ENCODE measurements at regions not wholly inside any gene's neighbourhood (a gene's known extent, or its start where the extent isn't known, plus 50 kb on each side); places are given as distances from the start of the nearest gene placed in this dataset.

GRCh38 chr15:95162967-95163531 lies 931.7 kb downstream of the MCTP2 start:
- H3K4me3 Mint-ChIP-seq, result no peak overlapping the region
- no peaks in the 10 kb centered on the region for H3K36me3 Mint-ChIP-seq
- DNase-seq (ENCODE audit: low spot score in 2 of 2) (no peak), ATAC-seq (no peak)
- no peak overlapping the region for H3K27ac Mint-ChIP-seq
- H3K4me1 Mint-ChIP-seq, result no peaks in the 10 kb centered on the region
- peaks cover 14% of the 10 kb centered on the region for H3K9me3 Mint-ChIP-seq

- H3K4me1 Mint-ChIP-seq, result no peaks in the 10 kb centered on the region
- ATAC-seq (no peak), DNase-seq (ENCODE audit: low spot score in 2 of 2) (no peak)
- H3K4me3 Mint-ChIP-seq, result no peak overlapping the region
- H3K9me3 Mint-ChIP-seq, result peaks cover 13% of the 10 kb centered on the region
- no peak overlapping the region for H3K27ac Mint-ChIP-seq
- H3K36me3 Mint-ChIP-seq, result no peaks in the 10 kb centered on the region
These were observed 936.8 kb downstream of the MCTP2 start for GRCh38 chr15:95168152-95168551.

- no peaks in the 10 kb centered on the region for H3K36me3 Mint-ChIP-seq
- ATAC-seq, result no peak
- H3K27ac Mint-ChIP-seq, result no peak overlapping the region
- no peaks in the 10 kb centered on the region for H3K4me1 Mint-ChIP-seq
- DNase-seq (ENCODE audit: low spot score in 2 of 2), result no peak
- H3K4me3 Mint-ChIP-seq, result no peak overlapping the region
- peaks cover 10% of the 10 kb centered on the region for H3K9me3 Mint-ChIP-seq
These were observed 937.6 kb downstream of the MCTP2 start for GRCh38 chr15:95168951-95169431.

- H3K4me3 Mint-ChIP-seq, result no peak overlapping the region
- no peak for DNase-seq (ENCODE audit: low spot score in 2 of 2)
- H3K27ac Mint-ChIP-seq, result no peak overlapping the region
- H3K36me3 Mint-ChIP-seq, result no peaks in the 10 kb centered on the region
- no peak for ATAC-seq
- peaks cover 9% of the 10 kb centered on the region for H3K9me3 Mint-ChIP-seq
- no peaks in the 10 kb centered on the region for H3K4me1 Mint-ChIP-seq
These were observed 938.4 kb downstream of the MCTP2 start for GRCh38 chr15:95169541-95170459.

GRCh38 chr15:95170561-95171380 lies 939.4 kb downstream of the MCTP2 start:
- Mint-ChIP-seq H3K4me3 (no peak overlapping the region), H3K36me3 (no peaks in the 10 kb centered on the region), H3K27ac (no peak overlapping the region), H3K4me1 (no peaks in the 10 kb centered on the region), H3K9me3 (peaks cover 5% of the 10 kb centered on the region)
- DNase-seq (ENCODE audit: low spot score in 2 of 2), result no peak
- ATAC-seq, result no peak

GRCh38 chr15:95171564-95171963 lies 940.2 kb downstream of the MCTP2 start:
- H3K9me3 Mint-ChIP-seq, result peaks cover 5% of the 10 kb centered on the region
- no peak overlapping the region for H3K27ac Mint-ChIP-seq
- ATAC-seq, result no peak
- H3K4me1 Mint-ChIP-seq, result no peaks in the 10 kb centered on the region
- H3K36me3 Mint-ChIP-seq, result no peaks in the 10 kb centered on the region
- DNase-seq (ENCODE audit: low spot score in 2 of 2), result no peak
- no peak overlapping the region for H3K4me3 Mint-ChIP-seq

- no peaks in the 10 kb centered on the region for H3K36me3 Mint-ChIP-seq
- no peaks in the 10 kb centered on the region for H3K4me1 Mint-ChIP-seq
- ATAC-seq (no peak), DNase-seq (ENCODE audit: low spot score in 2 of 2) (no peak)
- no peaks in the 10 kb centered on the region for H3K9me3 Mint-ChIP-seq
- H3K4me3 Mint-ChIP-seq, result no peak overlapping the region
- no peak overlapping the region for H3K27ac Mint-ChIP-seq
These were observed 943.2 kb downstream of the MCTP2 start for GRCh38 chr15:95174301-95175259.

GRCh38 chr15:95175914-95176658 lies 944.7 kb downstream of the MCTP2 start:
- peaks cover 7% of the 10 kb centered on the region for H3K9me3 Mint-ChIP-seq
- H3K4me1 Mint-ChIP-seq, result no peaks in the 10 kb centered on the region
- no peaks in the 10 kb centered on the region for H3K36me3 Mint-ChIP-seq
- no peak for DNase-seq (ENCODE audit: low spot score in 2 of 2)
- ATAC-seq, result no peak
- no peak overlapping the region for H3K27ac Mint-ChIP-seq
- no peak overlapping the region for H3K4me3 Mint-ChIP-seq

- H3K36me3 Mint-ChIP-seq, result no peaks in the 10 kb centered on the region
- DNase-seq (ENCODE audit: low spot score in 2 of 2) (no peak), ATAC-seq (no peak)
- no peak overlapping the region for H3K27ac Mint-ChIP-seq
- no peaks in the 10 kb centered on the region for H3K4me1 Mint-ChIP-seq
- no peak overlapping the region for H3K4me3 Mint-ChIP-seq
- H3K9me3 Mint-ChIP-seq, result peaks cover 8% of the 10 kb centered on the region
These were observed 945.6 kb downstream of the MCTP2 start for GRCh38 chr15:95176794-95177577.

- no peaks in the 10 kb centered on the region for H3K4me1 Mint-ChIP-seq
- peaks cover 8% of the 10 kb centered on the region for H3K9me3 Mint-ChIP-seq
- no peaks in the 10 kb centered on the region for H3K36me3 Mint-ChIP-seq
- no peak overlapping the region for H3K27ac Mint-ChIP-seq
- ATAC-seq (no peak), DNase-seq (ENCODE audit: low spot score in 2 of 2) (no peak)
- H3K4me3 Mint-ChIP-seq, result no peak overlapping the region
These were observed 949.2 kb downstream of the MCTP2 start for GRCh38 chr15:95180530-95180929.

- Mint-ChIP-seq H3K4me3 (no peak overlapping the region), H3K9me3 (peaks cover 8% of the 10 kb centered on the region), H3K4me1 (no peaks in the 10 kb centered on the region), H3K27ac (no peak overlapping the region), H3K36me3 (no peaks in the 10 kb centered on the region)
- ATAC-seq (no peak), DNase-seq (ENCODE audit: low spot score in 2 of 2) (no peak)
These were observed 950.7 kb downstream of the MCTP2 start for GRCh38 chr15:95182091-95182490.

GRCh38 chr15:95192923-95193322 lies 961.6 kb downstream of the MCTP2 start:
- H3K4me1 Mint-ChIP-seq, result no peaks in the 10 kb centered on the region
- no peak overlapping the region for H3K4me3 Mint-ChIP-seq
- H3K27ac Mint-ChIP-seq, result no peak overlapping the region
- DNase-seq (ENCODE audit: low spot score in 2 of 2), result no peak
- ATAC-seq, result no peak
- no peaks in the 10 kb centered on the region for H3K36me3 Mint-ChIP-seq
- H3K9me3 Mint-ChIP-seq, result peaks cover 8% of the 10 kb centered on the region

GRCh38 chr15:95194746-95195145 lies 963.4 kb downstream of the MCTP2 start:
- no peak for ATAC-seq
- Mint-ChIP-seq H3K4me1 (no peaks in the 10 kb centered on the region), H3K27ac (no peak overlapping the region), H3K4me3 (no peak overlapping the region), H3K36me3 (no peaks in the 10 kb centered on the region), H3K9me3 (peaks cover 8% of the 10 kb centered on the region)
- no peak for DNase-seq (ENCODE audit: low spot score in 2 of 2)

Data from stimulated activated effector memory CD8-positive, alpha-beta T cell treated with anti-CD3 and anti-CD28 coated beads, Interleukin-12 subunit alpha, Interleukin-12 subunit beta, amount 100 ng/mL, for 72 hours (primary cell).